ENCODE measurements at regions not wholly inside any gene's neighbourhood (a gene's known extent, or its start where the extent isn't known, plus 50 kb on each side); places are given as distances from the start of the nearest gene placed in this dataset.

- CTCF ChIA-PET = interaction anchor here (0.6 kb wide), 1 partner anchor 165 kb away, joined by 3 read pairs; no protein-coding TSS in a partner anchor
- no peaks in the 10 kb centered on the region for H3K27me3 ChIP-seq (ENCODE audit: control insufficient read depth, insufficient read depth, low read length)
- POLR2A ChIA-PET = no interaction called here
- no peak for DNase-seq (ENCODE audit: low read depth, low spot score)
- H3K4me3 ChIP-seq (ENCODE audit: low read depth, low read length) = no peak overlapping the region
- no peaks in the 10 kb centered on the region for H3K9me3 ChIP-seq (ENCODE audit: control insufficient read depth, insufficient read depth, low read length)
- H3K27ac ChIP-seq (ENCODE audit: low read depth, low read length) = no peak overlapping the region
- no peak for TF ChIP-seq CTCF (IDR thresholded peaks at IDR 0.05; ENCODE audit: low read depth, low read length)
Measured at GRCh38 chr4:135204311-135204710, 1002.7 kb upstream of the PABPC4L start.

GRCh38 chr4:135201081-135201480, 999.5 kb upstream of the PABPC4L start:
- no peaks in the 10 kb centered on the region for H3K9me3 ChIP-seq (ENCODE audit: control insufficient read depth, insufficient read depth, low read length)
- POLR2A ChIA-PET = no interaction called here
- CTCF ChIA-PET = no interaction called here
- no peak overlapping the region for H3K27ac ChIP-seq (ENCODE audit: low read depth, low read length)
- H3K4me3 ChIP-seq (ENCODE audit: low read depth, low read length) = no peak overlapping the region
- no peak for TF ChIP-seq CTCF (IDR thresholded peaks at IDR 0.05; ENCODE audit: low read depth, low read length)
- no peak for DNase-seq (ENCODE audit: low read depth, low spot score)
- no peaks in the 10 kb centered on the region for H3K27me3 ChIP-seq (ENCODE audit: control insufficient read depth, insufficient read depth, low read length)

- Histone ChIP-seq H3K27ac (ENCODE audit: low read depth, low read length) (no peak overlapping the region), H3K4me3 (ENCODE audit: low read depth, low read length) (no peak overlapping the region), H3K9me3 (ENCODE audit: control insufficient read depth, insufficient read depth, low read length) (peaks cover 4% of the 10 kb centered on the region; the same call in 1 of the 2 replicates), H3K27me3 (ENCODE audit: control insufficient read depth, insufficient read depth, low read length) (no peaks in the 10 kb centered on the region)
- TF ChIP-seq CTCF (IDR thresholded peaks at IDR 0.05; ENCODE audit: low read depth, low read length) = no peak
- POLR2A ChIA-PET = no interaction called here
- CTCF ChIA-PET = no interaction called here
- DNase-seq (ENCODE audit: low read depth, low spot score) = no peak
Measured at GRCh38 chr4:135197641-135198040, 996.1 kb upstream of the PABPC4L start.

- ChIA-PET CTCF (no interaction called here), POLR2A (no interaction called here)
- Histone ChIP-seq H3K27ac (ENCODE audit: low read depth, low read length) (no peak overlapping the region), H3K9me3 (ENCODE audit: control insufficient read depth, insufficient read depth, low read length) (peaks cover 4% of the 10 kb centered on the region; the same call in 1 of the 2 replicates), H3K27me3 (ENCODE audit: control insufficient read depth, insufficient read depth, low read length) (no peaks in the 10 kb centered on the region), H3K4me3 (ENCODE audit: low read depth, low read length) (no peak overlapping the region)
- no peak for DNase-seq (ENCODE audit: low read depth, low spot score)
- no peak for TF ChIP-seq CTCF (IDR thresholded peaks at IDR 0.05; ENCODE audit: low read depth, low read length)
Measured at GRCh38 chr4:135194477-135194876, 992.9 kb upstream of the PABPC4L start.

GRCh38 chr4:135192751-135193535, 991.4 kb upstream of the PABPC4L start:
- POLR2A ChIA-PET = no interaction called here
- Histone ChIP-seq H3K9me3 (ENCODE audit: control insufficient read depth, insufficient read depth, low read length) (peaks cover 4% of the 10 kb centered on the region; the same call in 1 of the 2 replicates), H3K27ac (ENCODE audit: low read depth, low read length) (no peak overlapping the region), H3K4me3 (ENCODE audit: low read depth, low read length) (no peak overlapping the region), H3K27me3 (ENCODE audit: control insufficient read depth, insufficient read depth, low read length) (no peaks in the 10 kb centered on the region)
- no peak for TF ChIP-seq CTCF (IDR thresholded peaks at IDR 0.05; ENCODE audit: low read depth, low read length)
- DNase-seq (ENCODE audit: low read depth, low spot score) = no peak
- CTCF ChIA-PET = no interaction called here
